ENCODE measurements at regions not wholly inside any gene's neighbourhood (a gene's known extent, or its start where the extent isn't known, plus 50 kb on each side); places are given as distances from the start of the nearest gene placed in this dataset.

GRCh38 chr20:58112017-58112781, 116.3 kb downstream of the ANKRD60 start:
- in situ Hi-C loops (cut with HindIII; ENCODE audit: low sequenced_read_pairs), result no loop called here

GRCh38 chr20:58111310-58112016, 117.0 kb downstream of the ANKRD60 start:
- in situ Hi-C loops (cut with HindIII; ENCODE audit: low sequenced_read_pairs), result no loop called here

GRCh38 chr20:58109918-58110635, 118.4 kb downstream of the ANKRD60 start:
- in situ Hi-C loops (cut with HindIII; ENCODE audit: low sequenced_read_pairs), result no loop called here

- in situ Hi-C loops (cut with HindIII; ENCODE audit: low sequenced_read_pairs), result no loop called here
These were observed 119.2 kb downstream of the ANKRD60 start for GRCh38 chr20:58109126-58109880.

- in situ Hi-C loops (cut with HindIII; ENCODE audit: low sequenced_read_pairs), result no loop called here
These were observed 120.9 kb downstream of the ANKRD60 start for GRCh38 chr20:58107533-58107932.

GRCh38 chr20:58106143-58106750, 122.2 kb downstream of the ANKRD60 start:
- in situ Hi-C loops (cut with HindIII; ENCODE audit: low sequenced_read_pairs), result no loop called here

GRCh38 chr20:58103961-58104360, 124.5 kb downstream of the ANKRD60 start:
- in situ Hi-C loops (cut with HindIII; ENCODE audit: low sequenced_read_pairs), result no loop called here

- in situ Hi-C loops (cut with HindIII; ENCODE audit: low sequenced_read_pairs), result no loop called here
These were observed 124.9 kb downstream of the ANKRD60 start for GRCh38 chr20:58103517-58103904.

GRCh38 chr20:58102744-58103516, 125.5 kb downstream of the ANKRD60 start:
- in situ Hi-C loops (cut with HindIII; ENCODE audit: low sequenced_read_pairs), result no loop called here

- in situ Hi-C loops (cut with HindIII; ENCODE audit: low sequenced_read_pairs), result no loop called here
These were observed 126.2 kb downstream of the ANKRD60 start for GRCh38 chr20:58102261-58102660.

GRCh38 chr20:58100731-58101356, 127.6 kb downstream of the ANKRD60 start:
- in situ Hi-C loops (cut with HindIII; ENCODE audit: low sequenced_read_pairs), result no loop called here

- in situ Hi-C loops (cut with HindIII; ENCODE audit: low sequenced_read_pairs), result loop anchor here (25.0 kb wide), 1 partner anchor 463 kb away; no protein-coding TSS in a partner anchor
These were observed 128.3 kb downstream of the ANKRD60 start for GRCh38 chr20:58099956-58100730.

GRCh38 chr20:58099291-58099935, 129.0 kb downstream of the ANKRD60 start:
- in situ Hi-C loops (cut with HindIII; ENCODE audit: low sequenced_read_pairs), result loop anchor here (25.0 kb wide), 1 partner anchor 462 kb away; no protein-coding TSS in a partner anchor

- in situ Hi-C loops (cut with HindIII; ENCODE audit: low sequenced_read_pairs), result loop anchor here (25.0 kb wide), 1 partner anchor 461 kb away; no protein-coding TSS in a partner anchor
These were observed 129.9 kb downstream of the ANKRD60 start for GRCh38 chr20:58098571-58098970.

GRCh38 chr20:58097943-58098342, 130.5 kb downstream of the ANKRD60 start:
- in situ Hi-C loops (cut with HindIII; ENCODE audit: low sequenced_read_pairs), result loop anchor here (25.0 kb wide), 1 partner anchor 461 kb away; no protein-coding TSS in a partner anchor

GRCh38 chr20:58097429-58097828, 131.0 kb downstream of the ANKRD60 start:
- in situ Hi-C loops (cut with HindIII; ENCODE audit: low sequenced_read_pairs), result loop anchor here (25.0 kb wide), 1 partner anchor 460 kb away; no protein-coding TSS in a partner anchor

- in situ Hi-C loops (cut with HindIII; ENCODE audit: low sequenced_read_pairs), result loop anchor here (25.0 kb wide), 1 partner anchor 460 kb away; no protein-coding TSS in a partner anchor
These were observed 131.5 kb downstream of the ANKRD60 start for GRCh38 chr20:58096880-58097423.
